Endothelial cell of umbilical vein (primary cell): ENCODE measurements at regions not wholly inside any gene's neighbourhood (a gene's known extent, or its start where the extent isn't known, plus 50 kb on each side); places are given as distances from the start of the nearest gene placed in this dataset.

Experiments used
- BruUV-seq: library from RNA; stranded (reverse); fragments of 400-500 nt; replicated peaks from 2 replicates; lab custom pipeline; 2021; lab: Mats Ljungman, UMichigan
- CTCF ChIA-PET: fragments of 300-600, 350-600 bp; sonication (Branson Sonifier 250); formaldehyde crosslinking; loops from one replicate; lab custom pipeline; 2021; ENCODE audit warnings: antibody characterized with exemption, inconsistent platforms; lab: Charles Lee
- POLR2A ChIA-PET: fragments of 300-600, 350-600 bp; sonication (Branson Sonifier 250); formaldehyde crosslinking; loops from one replicate; lab custom pipeline; 2021; ENCODE audit warnings: antibody characterized with exemption, inconsistent platforms; lab: Charles Lee
- DNase-seq: peaks from one replicate; pipeline ENCODE4 v3.0.0-alpha.2; 2011; ENCODE audit warnings: low read depth, low spot score
- FAIRE-seq: peaks from 2 replicates; lab custom pipeline; 2011; peaks lifted over from hg19 to GRCh38; lab: Jason Lieb, UNC
- H2AFZ ChIP-seq: 2 replicates; pipeline ENCODE4 v1.6.0; 2012; ENCODE audit warnings: low read depth, low read length, control low read depth, inconsistent platforms
- H3K27ac ChIP-seq: 2 replicates; pipeline ENCODE4 v1.5.1; 2011; ENCODE audit warnings: low read depth, mild to moderate bottlenecking, control low read depth, low read length, moderate library complexity; ENCODE audit not compliant: insufficient read depth
- H3K27me3 ChIP-seq, 2 experiments: 2 replicates each; pipeline versions ENCODE4 v1.6.0 to v1.6.1; 2011; ENCODE audit warnings: low read length in 2 of 2, mixed read lengths in 1 of 2; ENCODE audit not compliant: control insufficient read depth in 2 of 2, insufficient read depth in 2 of 2
- H3K36me3 ChIP-seq, 2 experiments: 2 replicates in 1 of 2; 3 replicates in 1 of 2; pipeline ENCODE4 v1.5.1; 2011; ENCODE audit warnings: low read length in 2 of 2, mild to moderate bottlenecking in 1 of 2, moderate library complexity in 1 of 2; ENCODE audit not compliant: control insufficient read depth in 2 of 2, insufficient read depth in 2 of 2; ENCODE audit errors: extremely low read depth in 1 of 2
- H3K4me1 ChIP-seq: 3 replicates; pipeline ENCODE4 v1.5.1; 2011; ENCODE audit warnings: mild to moderate bottlenecking, low read length; ENCODE audit not compliant: control insufficient read depth, insufficient read depth; ENCODE audit errors: extremely low read depth
- H3K4me2 ChIP-seq: 2 replicates; pipeline ENCODE4 v1.6.1; 2011; ENCODE audit warnings: low read length, control low read depth, mixed read lengths; ENCODE audit not compliant: insufficient read depth
- H3K4me3 ChIP-seq, 3 experiments: fragments of 200-600 bp in 1 of 3; sonication (generic), shearing (Covaris generic) in 1 of 3; replicated peaks in 1 of 3; 2 replicates each; pipeline ENCODE4 v1.5.1; 2011 to 2016; ENCODE audit warnings: control low read depth in 3 of 3, low read length in 3 of 3, mild to moderate bottlenecking in 2 of 3, inconsistent platforms in 1 of 3, low read depth in 1 of 3, moderate library complexity in 1 of 3; ENCODE audit not compliant: insufficient read depth in 1 of 3
- H3K79me2 ChIP-seq: 2 replicates; pipeline ENCODE4 v1.6.0; 2012; ENCODE audit warnings: low read length, inconsistent platforms; ENCODE audit not compliant: control insufficient read depth, insufficient read depth
- H3K9ac ChIP-seq: replicated peaks from 2 replicates; pipeline ENCODE3; 2011; ENCODE audit warnings: low read length, control low read depth; ENCODE audit not compliant: insufficient read depth; ENCODE audit errors: extremely low read depth
- H3K9me1 ChIP-seq: replicated peaks from 3 replicates; pipeline ENCODE4 v1.6.0; 2011; ENCODE audit warnings: mild to moderate bottlenecking, low read length; ENCODE audit not compliant: control insufficient read depth, insufficient read depth; ENCODE audit errors: extremely low read depth
- H3K9me3 ChIP-seq: replicated peaks from 2 replicates; pipeline ENCODE4 v1.5.1; 2012; ENCODE audit warnings: low read length, inconsistent platforms; ENCODE audit not compliant: control insufficient read depth, insufficient read depth
- H4K20me1 ChIP-seq: replicated peaks from 2 replicates; pipeline ENCODE3; 2011; ENCODE audit warnings: mild to moderate bottlenecking, low read length; ENCODE audit not compliant: control insufficient read depth, insufficient read depth; ENCODE audit errors: extremely low read depth
- CTCF ChIP-seq, 2 donors: IDR thresholded peaks; 1 replicate in 1 of 2; 2 replicates in 1 of 2; pipeline ENCODE4 v1.5.1; 2011; ENCODE audit warnings: low read length in 2 of 2, mild to moderate bottlenecking in 2 of 2, moderate library complexity in 2 of 2, control low read depth in 1 of 2, inconsistent platforms in 1 of 2, low read depth in 1 of 2; ENCODE audit not compliant: insufficient read depth in 1 of 2; ENCODE audit errors: extremely low read depth in 1 of 2
- EZH2 ChIP-seq: IDR thresholded peaks from 2 replicates; pipeline ENCODE4 v1.6.1; 2012; ENCODE audit warnings: borderline replicate concordance, low read depth, mild to moderate bottlenecking, moderate library complexity, low read length, inconsistent platforms; ENCODE audit not compliant: severe bottlenecking
- JUN ChIP-seq: IDR thresholded peaks from 2 replicates; pipeline ENCODE4 v1.6.1; 2011; ENCODE audit warnings: borderline replicate concordance, low read depth; ENCODE audit not compliant: insufficient read length, insufficient read depth
- MAX ChIP-seq: IDR thresholded peaks from 2 replicates; pipeline ENCODE4 v1.6.1; 2011; ENCODE audit not compliant: insufficient read depth, insufficient read length
- POLR2A ChIP-seq: IDR thresholded peaks from 2 replicates; pipeline ENCODE4 v1.6.1; 2012; ENCODE audit warnings: low read depth, mild to moderate bottlenecking, control low read depth, low read length
- POLR2AphosphoS5 ChIP-seq: IDR thresholded peaks from 2 replicates; pipeline ENCODE4 v1.6.1; 2012; ENCODE audit warnings: low read depth, mild to moderate bottlenecking, control low read depth, low read length, moderate library complexity; ENCODE audit not compliant: insufficient read depth
- dilution Hi-C: fragments of 300-500 bp; cut with MboI; formaldehyde crosslinking; loops from one replicate; pipeline ENCODE4 v1.15.0; 2019; ENCODE audit warnings: low sequenced_read_pairs; ENCODE audit not compliant: extremely low pct_ligation_motif_present
- intact Hi-C: fragments of 100-400 bp; cut with micrococcal nuclease; formaldehyde crosslinking; loops from one replicate; pipeline ENCODE4 v1.10.0; 2022

GRCh38 chr17:14882131-14882530, 383.0 kb downstream of the PMP22 start:
- no peak overlapping the region for H3K4me3 ChIP-seq
- no peaks in the 10 kb centered on the region for H3K4me1 ChIP-seq
- H3K27me3 ChIP-seq, result no peaks in the 10 kb centered on the region
- dilution Hi-C loops (no loop called here), intact Hi-C loops (no loop called here)
- H3K27ac ChIP-seq, result no peak overlapping the region
- no peaks in the 10 kb centered on the region for H4K20me1 ChIP-seq
- no peaks in the 10 kb centered on the region for H3K79me2 ChIP-seq
- ChIA-PET CTCF (no interaction called here), POLR2A (no interaction called here)
- FAIRE-seq (no peak), DNase-seq (no peak)
- H2AFZ ChIP-seq, result no peak overlapping the region
- H3K9ac ChIP-seq, result no peak overlapping the region
- no TSS peak for BruUV-seq
- no peak overlapping the region for H3K4me2 ChIP-seq
- no peaks in the 10 kb centered on the region for H3K9me1 ChIP-seq
- no peak for TF ChIP-seq JUN
- TF ChIP-seq POLR2AphosphoS5, result no peak
- no peak for TF ChIP-seq MAX
- no peak for TF ChIP-seq EZH2
- no peak for TF ChIP-seq CTCF (IDR thresholded peaks at IDR 0.05; ENCODE audit: extremely low read depth in 1 of 2, insufficient read depth in 1 of 2, low read depth in 1 of 2, low read length in 2 of 2)
- no peak for TF ChIP-seq POLR2A
- peaks cover 8% of the 10 kb centered on the region for H3K9me3 ChIP-seq
- no peaks in the 10 kb centered on the region for H3K36me3 ChIP-seq
